Posterior vena cava (tissue), 2 donors: ENCODE measurements at regions not wholly inside any gene's neighbourhood (a gene's known extent, or its start where the extent isn't known, plus 50 kb on each side); places are given as distances from the start of the nearest gene placed in this dataset.

Source experiments
- DNase-seq: peaks from one replicate; pipeline ENCODE4 v3.0.0-alpha.2; 2020; ENCODE audit warnings: low spot score
- intact Hi-C, 2 donors: fragments of 100-400 bp; cut with DNase I; formaldehyde crosslinking; loops; one replicate each; pipeline versions ENCODE4 v1.14.1 to v1.14.2; 2022 to 2023
- donor health status: DM: yes; HTN: yes; CAD: no.
- donor health status: DM: yes; HTN: yes; CAD: no.

- intact Hi-C loops: no loop called here
- no peak for DNase-seq
These were observed 142.0 kb downstream of the CEP57L1 start for GRCh38 chr6:109237077-109237985.

GRCh38 chr6:109236115-109237076 is 141.1 kb downstream of the CEP57L1 start:
- intact Hi-C loops: no loop called here
- DNase-seq: no peak

- no peak for DNase-seq
- intact Hi-C loops: no loop called here
These were observed 140.3 kb downstream of the CEP57L1 start for GRCh38 chr6:109235481-109236038.

- no peak for DNase-seq
- intact Hi-C loops: no loop called here
These were observed 135.1 kb downstream of the CEP57L1 start for GRCh38 chr6:109230453-109230852.

- intact Hi-C loops: no loop called here
- no peak for DNase-seq
These were observed 134.2 kb downstream of the CEP57L1 start for GRCh38 chr6:109229536-109229935.

GRCh38 chr6:109227646-109228045 is 132.3 kb downstream of the CEP57L1 start:
- DNase-seq: no peak
- intact Hi-C loops: no loop called here

- no peak for DNase-seq
- intact Hi-C loops: no loop called here
These were observed 131.0 kb downstream of the CEP57L1 start for GRCh38 chr6:109226353-109226752.

GRCh38 chr6:109225946-109226345 is 130.6 kb downstream of the CEP57L1 start:
- DNase-seq: no peak
- intact Hi-C loops: no loop called here

- intact Hi-C loops: no loop called here
These were observed 129.7 kb downstream of the CEP57L1 start for GRCh38 chr6:109224994-109225393.

GRCh38 chr6:109224107-109224875 is 129.0 kb downstream of the CEP57L1 start:
- DNase-seq: no peak
- intact Hi-C loops: no loop called here

More at GRCh38 chr6:109224994-109225393, 129.7 kb downstream of the CEP57L1 start:
- DNase-seq: no peak

- no peak for DNase-seq
- intact Hi-C loops: no loop called here
These were observed 127.5 kb downstream of the CEP57L1 start for GRCh38 chr6:109222848-109223247.

- DNase-seq: no peak
- intact Hi-C loops: no loop called here
These were observed 126.4 kb downstream of the CEP57L1 start for GRCh38 chr6:109221543-109222195.
